NB4 (cell line): ENCODE measurements at regions not wholly inside any gene's neighbourhood (a gene's known extent, or its start where the extent isn't known, plus 50 kb on each side); places are given as distances from the start of the nearest gene placed in this dataset.

Experiments
- DNase-seq: peaks from one replicate; pipeline ENCODE4 v3.0.0; 2010; ENCODE audit warnings: low read depth
- H3K4me3 ChIP-seq: one replicate; pipeline ENCODE4 v1.5.1; 2011; ENCODE audit warnings: mild to moderate bottlenecking, low read depth, low read length, moderate library complexity
- CTCF ChIP-seq: IDR thresholded peaks from one replicate; pipeline ENCODE4 v1.5.1; 2012; ENCODE audit warnings: low read depth, low read length
- MAX ChIP-seq: IDR thresholded peaks from 2 replicates; pipeline ENCODE4 v1.6.1; 2011; ENCODE audit warnings: low read depth, low read length
- MYC ChIP-seq: IDR thresholded peaks from 2 replicates; pipeline ENCODE4 v1.6.1; 2011; ENCODE audit warnings: low read depth, low read length
- POLR2A ChIP-seq: IDR thresholded peaks from 2 replicates; pipeline ENCODE4 v1.6.1; 2011; ENCODE audit warnings: mild to moderate bottlenecking; ENCODE audit not compliant: insufficient read length; ENCODE audit errors: extremely low read depth

- DNase-seq: no peak
- TF ChIP-seq MYC (no peak), MAX (no peak), CTCF (no peak), POLR2A (no peak)
- no peak overlapping the region for H3K4me3 ChIP-seq
These were observed 50.3 kb upstream of the NFE2L2 start for GRCh38 chr2:177314722-177315264.

GRCh38 chr2:177315364-177315763 lies 50.8 kb upstream of the NFE2L2 start:
- no peak for DNase-seq
- H3K4me3 ChIP-seq: no peak overlapping the region
- TF ChIP-seq MAX (no peak), POLR2A (no peak), MYC (no peak), CTCF (no peak)

GRCh38 chr2:177316756-177317155 lies 52.2 kb upstream of the NFE2L2 start:
- H3K4me3 ChIP-seq: no peak overlapping the region
- no peak for DNase-seq
- TF ChIP-seq CTCF (no peak), MAX (no peak), MYC (no peak), POLR2A (no peak)

- H3K4me3 ChIP-seq: no peak overlapping the region
These were observed 52.9 kb upstream of the NFE2L2 start for GRCh38 chr2:177317443-177317842.

GRCh38 chr2:177317857-177318256 lies 53.3 kb upstream of the NFE2L2 start:
- no peak overlapping the region for H3K4me3 ChIP-seq
- no peak for TF ChIP-seq CTCF
- no peak for DNase-seq

More at GRCh38 chr2:177317443-177317842, 52.9 kb upstream of the NFE2L2 start:
- DNase-seq: no peak
- TF ChIP-seq CTCF (no peak), POLR2A (no peak), MYC (no peak), MAX (no peak)

- H3K4me3 ChIP-seq: no peak overlapping the region
- no peak for DNase-seq
- TF ChIP-seq MAX (no peak), MYC (no peak), CTCF (no peak), POLR2A (no peak)
These were observed 54.1 kb upstream of the NFE2L2 start for GRCh38 chr2:177318613-177319012.
